22Rv1 (cell line): ENCODE measurements at regions not wholly inside any gene's neighbourhood (a gene's known extent, or its start where the extent isn't known, plus 50 kb on each side); places are given as distances from the start of the nearest gene placed in this dataset.
A peak's percentile ranks its signal among the peaks of the same experiment; 100 is the strongest.

Experiments used
- H3K27ac ChIP-seq: fragments of 450-650 bp; 2 replicates; pipeline ENCODE4 v1.5.1; 2017
- ZFX ChIP-seq: fragments of 450-650 bp; IDR thresholded peaks from 2 replicates; pipeline ENCODE4 v1.6.1; 2017; ENCODE audit warnings: antibody characterized with exemption, borderline replicate concordance
- TF ChIP-seq, protein P1 (sequence below): fragments of 450-650 bp; IDR thresholded peaks from 2 replicates; pipeline ENCODE4 v1.5.1; 2017; ENCODE audit warnings: mild to moderate bottlenecking

DNA sequence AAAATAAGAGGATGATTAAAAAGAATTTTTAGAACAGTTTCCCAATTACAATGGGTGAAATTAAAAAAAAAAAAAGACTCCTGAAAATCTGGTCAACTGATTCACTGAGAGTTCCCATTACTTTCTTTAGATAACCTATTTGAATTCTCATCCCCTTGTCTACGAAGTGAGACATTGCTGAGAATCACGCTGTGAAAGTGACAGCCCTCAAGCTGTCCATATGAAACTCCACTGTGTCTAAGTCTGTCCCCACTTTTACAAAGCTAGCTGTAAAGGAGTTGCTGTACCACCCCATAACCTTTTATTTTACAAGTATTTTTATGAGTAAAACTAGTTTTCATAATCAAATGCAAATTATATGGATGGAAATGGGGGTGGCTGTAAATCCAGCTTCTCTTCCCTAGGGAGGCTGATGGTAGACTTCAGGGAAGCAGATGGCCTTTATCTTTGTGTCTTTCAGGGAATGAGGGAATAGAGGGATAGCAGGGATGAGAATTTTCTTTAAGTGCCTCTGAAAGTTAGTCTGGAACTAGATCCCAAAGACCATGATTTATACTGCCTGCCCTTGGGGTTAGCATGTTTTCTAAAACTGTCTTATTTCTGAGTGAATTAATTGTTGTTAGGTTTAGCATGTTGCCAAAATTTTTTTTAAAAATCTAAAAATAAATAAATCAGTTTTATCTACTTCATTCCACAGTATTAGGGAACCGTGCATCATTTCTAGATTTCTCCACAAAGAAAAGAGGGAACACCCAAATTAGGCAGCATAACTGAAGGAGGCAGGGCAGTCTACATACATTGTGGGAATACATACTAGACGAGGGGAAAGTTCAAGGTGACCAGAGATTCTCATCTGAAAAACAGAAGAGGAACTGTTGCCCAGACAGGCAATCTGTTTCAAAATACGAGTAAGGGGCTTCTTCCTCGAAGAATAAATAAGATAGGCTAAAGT lies 1219.1 kb downstream of the UQCRFS1 start:
- TF ChIP-seq, protein P1, sequence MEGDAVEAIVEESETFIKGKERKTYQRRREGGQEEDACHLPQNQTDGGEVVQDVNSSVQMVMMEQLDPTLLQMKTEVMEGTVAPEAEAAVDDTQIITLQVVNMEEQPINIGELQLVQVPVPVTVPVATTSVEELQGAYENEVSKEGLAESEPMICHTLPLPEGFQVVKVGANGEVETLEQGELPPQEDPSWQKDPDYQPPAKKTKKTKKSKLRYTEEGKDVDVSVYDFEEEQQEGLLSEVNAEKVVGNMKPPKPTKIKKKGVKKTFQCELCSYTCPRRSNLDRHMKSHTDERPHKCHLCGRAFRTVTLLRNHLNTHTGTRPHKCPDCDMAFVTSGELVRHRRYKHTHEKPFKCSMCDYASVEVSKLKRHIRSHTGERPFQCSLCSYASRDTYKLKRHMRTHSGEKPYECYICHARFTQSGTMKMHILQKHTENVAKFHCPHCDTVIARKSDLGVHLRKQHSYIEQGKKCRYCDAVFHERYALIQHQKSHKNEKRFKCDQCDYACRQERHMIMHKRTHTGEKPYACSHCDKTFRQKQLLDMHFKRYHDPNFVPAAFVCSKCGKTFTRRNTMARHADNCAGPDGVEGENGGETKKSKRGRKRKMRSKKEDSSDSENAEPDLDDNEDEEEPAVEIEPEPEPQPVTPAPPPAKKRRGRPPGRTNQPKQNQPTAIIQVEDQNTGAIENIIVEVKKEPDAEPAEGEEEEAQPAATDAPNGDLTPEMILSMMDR, result no peak
- no peak for TF ChIP-seq ZFX

DNA sequence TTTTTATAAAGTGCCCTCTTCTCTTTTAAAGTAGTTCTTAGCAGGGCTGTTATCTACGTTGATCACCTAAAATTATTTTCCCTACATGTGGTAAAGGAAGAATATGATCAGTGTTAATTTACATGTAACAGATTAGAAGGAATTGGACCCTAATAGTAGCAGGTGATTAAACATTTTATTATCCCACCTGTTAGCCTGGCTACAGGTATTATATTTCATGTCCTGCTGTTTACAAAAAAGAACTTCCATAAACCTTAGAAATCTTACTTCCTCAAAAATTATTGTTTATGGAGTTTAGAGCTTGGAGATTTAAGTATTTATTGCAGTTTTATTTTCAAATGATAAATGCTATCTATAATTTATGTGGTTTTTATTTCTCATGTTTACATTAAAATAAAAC lies 1226.7 kb downstream of the UQCRFS1 start:
- TF ChIP-seq, protein P1, result no peak
- no peak for TF ChIP-seq ZFX
- no peak overlapping the region for H3K27ac ChIP-seq

More for the DNA sequence above, 1219.1 kb downstream of the UQCRFS1 start:
- H3K27ac ChIP-seq, result no peak overlapping the region

DNA sequence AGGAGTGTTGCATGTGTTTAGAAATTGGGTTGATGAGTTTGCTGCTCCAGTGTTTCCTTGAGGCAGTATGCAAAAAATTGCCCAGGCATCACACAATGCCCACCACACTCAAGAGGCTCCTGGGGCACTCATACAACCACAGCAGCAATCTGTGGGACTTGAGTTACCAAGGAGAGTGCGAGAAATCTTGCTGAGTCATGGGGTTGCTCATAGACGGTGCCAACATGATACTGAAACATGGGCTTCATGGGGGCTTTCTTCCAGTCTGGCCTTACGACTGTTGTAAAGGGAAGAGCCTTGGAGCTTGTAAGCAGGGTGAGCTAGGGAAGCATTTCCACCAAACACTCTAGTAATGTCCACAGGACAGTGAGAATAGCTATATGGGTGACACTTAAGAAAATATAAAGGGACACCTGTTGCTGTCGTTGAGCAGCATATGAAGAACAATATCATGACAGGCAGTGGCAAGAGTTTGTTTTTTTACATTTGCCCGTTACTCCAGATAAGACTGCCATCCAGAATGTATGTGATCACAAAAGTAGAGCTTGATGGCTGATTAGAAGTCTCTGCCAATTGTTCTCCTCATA lies 1237.4 kb downstream of the UQCRFS1 start:
- TF ChIP-seq, protein P1, result no peak
- TF ChIP-seq ZFX, result no peak
- H3K27ac ChIP-seq, result peak overlapping the region; percentile 59

DNA sequence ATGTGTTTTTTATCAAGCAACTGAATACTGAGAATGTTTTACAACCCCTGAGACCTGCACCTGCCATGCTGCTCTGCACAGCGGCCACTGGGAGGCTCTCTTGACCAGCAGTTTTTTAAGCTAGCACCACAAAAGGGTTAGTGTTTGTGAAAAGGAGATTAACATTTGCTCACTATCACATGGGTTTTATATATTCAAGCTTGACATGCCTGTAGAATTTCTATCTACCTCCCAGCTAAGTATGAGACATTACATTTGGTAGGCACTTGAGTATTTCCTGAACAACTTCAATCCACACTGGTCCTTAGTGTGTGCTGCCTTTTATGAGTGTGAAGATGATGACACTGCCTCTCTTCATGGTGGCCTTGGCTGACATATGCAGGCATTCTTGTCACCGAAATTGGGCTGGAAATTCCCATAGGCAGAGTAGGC lies 1238.9 kb downstream of the UQCRFS1 start:
- H3K27ac ChIP-seq, result peak overlapping the region; percentile 59
- no peak for TF ChIP-seq ZFX
- TF ChIP-seq, protein P1, result peak; percentile 84

DNA sequence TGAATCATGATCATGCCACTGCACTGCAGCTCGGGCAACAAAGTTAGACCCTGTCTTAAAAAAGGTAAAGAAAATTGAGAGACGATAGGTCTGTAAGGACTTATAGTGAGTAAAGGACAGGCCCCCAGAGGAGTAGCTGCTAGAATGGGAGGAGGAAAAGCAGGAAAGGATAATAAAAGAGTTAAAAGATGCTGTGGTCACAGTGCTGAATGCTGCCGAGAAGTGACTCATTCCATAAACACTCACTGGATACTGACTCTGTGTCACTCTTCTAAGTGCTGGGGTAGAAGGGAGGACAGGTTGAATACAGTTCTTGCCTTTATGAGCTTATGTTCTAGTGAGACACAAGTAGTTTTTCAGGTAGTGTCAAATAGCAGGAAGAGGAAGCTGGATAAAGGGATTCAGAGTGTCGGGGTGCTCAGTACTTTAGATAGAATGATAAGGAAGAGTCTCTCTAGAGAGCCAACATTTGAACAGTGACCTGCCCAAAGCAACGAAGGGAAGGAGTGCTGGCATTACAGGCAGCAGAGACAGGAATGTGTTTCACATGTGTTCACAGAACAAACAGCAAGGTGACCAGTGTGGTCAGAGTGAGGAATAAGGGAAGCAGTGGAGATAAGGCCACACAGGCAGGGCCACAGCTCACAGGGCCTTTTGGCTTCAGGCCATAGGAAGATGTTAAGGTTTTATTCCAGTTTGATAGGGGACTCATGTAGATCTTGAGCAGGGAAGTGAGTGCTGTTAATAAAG lies 1240.5 kb downstream of the UQCRFS1 start:
- H3K27ac ChIP-seq, result no peak overlapping the region
- TF ChIP-seq, protein P1, result no peak
- TF ChIP-seq ZFX, result no peak

DNA sequence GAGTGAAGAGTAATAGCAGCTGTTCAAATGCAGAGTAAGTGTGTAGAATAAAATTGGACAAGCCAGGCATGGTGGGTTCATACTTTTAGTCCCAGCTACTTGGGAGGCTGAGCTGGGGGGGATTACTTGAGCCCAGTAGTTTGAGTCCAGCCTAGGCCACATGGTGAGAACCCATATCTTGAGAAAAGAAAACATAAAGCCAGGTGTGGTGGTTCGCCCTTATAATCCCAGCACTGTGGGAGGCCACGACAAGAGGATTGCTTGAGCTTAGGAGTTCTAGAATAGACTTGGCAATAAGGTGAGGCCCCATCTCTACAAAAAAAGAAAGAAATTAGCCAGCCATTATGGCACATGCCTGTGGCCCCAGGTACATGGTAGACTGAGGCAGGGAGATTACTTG lies 1241.1 kb downstream of the UQCRFS1 start:
- no peak for TF ChIP-seq ZFX
- TF ChIP-seq, protein P1, result no peak
- H3K27ac ChIP-seq, result no peak overlapping the region
